Dendritic cell treated with granulocyte-macrophage colony-stimulating factor and Interleukin-4, amounts not matched to agents 40 ng/mL and 50 ng/mL, for 4 days (primary cell): ENCODE measurements at regions not wholly inside any gene's neighbourhood (a gene's known extent, or its start where the extent isn't known, plus 50 kb on each side); places are given as distances from the start of the nearest gene placed in this dataset.

Experiments used
- H3K27ac Mint-ChIP-seq: one replicate; pipeline ENCODE4 v1.8.0; 2022; ENCODE audit warnings: mild to moderate bottlenecking, mixed read lengths
- H3K27me3 Mint-ChIP-seq: one replicate; pipeline ENCODE4 v1.8.0; 2022; ENCODE audit warnings: mild to moderate bottlenecking, mixed read lengths
- H3K36me3 Mint-ChIP-seq: one replicate; pipeline ENCODE4 v1.8.0; 2022; ENCODE audit warnings: low read depth, mixed read lengths
- H3K4me1 Mint-ChIP-seq: one replicate; pipeline ENCODE4 v1.8.0; 2022; ENCODE audit warnings: low read depth, mixed read lengths
- H3K4me3 Mint-ChIP-seq: one replicate; pipeline ENCODE4 v1.8.0; 2022; ENCODE audit warnings: mild to moderate bottlenecking, moderate library complexity, mixed read lengths
- H3K9me3 Mint-ChIP-seq: one replicate; pipeline ENCODE4 v1.8.0; 2022; ENCODE audit warnings: mixed read lengths
- intact Hi-C: fragments of 100-400 bp; cut with micrococcal nuclease; formaldehyde crosslinking; loops from one replicate; pipeline ENCODE4 v1.15.0; 2022

GRCh38 chr12:90153827-90154226 is 445.2 kb upstream of the ATP2B1 start:
- no peaks in the 10 kb centered on the region for H3K9me3 Mint-ChIP-seq
- intact Hi-C loops = no loop called here
- H3K27ac Mint-ChIP-seq = no peak overlapping the region
- no peaks in the 10 kb centered on the region for H3K27me3 Mint-ChIP-seq
- no peak overlapping the region for H3K4me3 Mint-ChIP-seq
- H3K36me3 Mint-ChIP-seq = no peaks in the 10 kb centered on the region
- H3K4me1 Mint-ChIP-seq = no peaks in the 10 kb centered on the region

GRCh38 chr12:90152897-90153624 is 444.4 kb upstream of the ATP2B1 start:
- intact Hi-C loops = no loop called here
- no peaks in the 10 kb centered on the region for H3K36me3 Mint-ChIP-seq
- H3K4me3 Mint-ChIP-seq = no peak overlapping the region
- H3K4me1 Mint-ChIP-seq = no peaks in the 10 kb centered on the region
- no peaks in the 10 kb centered on the region for H3K9me3 Mint-ChIP-seq
- H3K27ac Mint-ChIP-seq = no peak overlapping the region
- no peaks in the 10 kb centered on the region for H3K27me3 Mint-ChIP-seq

GRCh38 chr12:90151491-90152015 is 442.9 kb upstream of the ATP2B1 start:
- Mint-ChIP-seq H3K9me3 (peaks cover 12% of the 10 kb centered on the region), H3K36me3 (no peaks in the 10 kb centered on the region), H3K4me3 (no peak overlapping the region), H3K4me1 (no peaks in the 10 kb centered on the region), H3K27ac (no peak overlapping the region), H3K27me3 (no peaks in the 10 kb centered on the region)
- intact Hi-C loops = no loop called here

DNA sequence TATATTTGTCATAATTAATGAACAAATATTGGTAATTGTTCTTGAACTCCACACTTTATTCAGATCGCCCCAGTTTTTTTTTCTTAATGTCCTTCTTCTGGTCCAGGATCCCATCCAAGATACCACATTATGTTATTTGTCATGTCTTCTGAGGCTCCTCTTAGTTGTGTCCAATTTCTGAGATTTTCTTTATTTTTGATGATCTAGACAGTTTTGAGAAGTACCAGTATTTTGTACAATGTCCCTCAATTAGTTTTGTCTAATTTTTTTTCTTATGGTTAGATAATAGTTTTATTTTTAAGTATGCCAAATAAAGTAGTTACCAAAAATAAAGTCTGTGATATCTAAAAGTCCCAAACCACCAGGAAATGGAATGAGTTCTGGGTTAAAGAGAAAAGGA is 440.8 kb upstream of the ATP2B1 start:
- Mint-ChIP-seq H3K4me1 (no peaks in the 10 kb centered on the region), H3K4me3 (no peak overlapping the region), H3K36me3 (no peaks in the 10 kb centered on the region), H3K27ac (no peak overlapping the region), H3K27me3 (no peaks in the 10 kb centered on the region), H3K9me3 (peaks cover 12% of the 10 kb centered on the region)
- intact Hi-C loops = no loop called here

GRCh38 chr12:90129366-90130030 is 420.9 kb upstream of the ATP2B1 start:
- Mint-ChIP-seq H3K27ac (no peak overlapping the region), H3K9me3 (no peaks in the 10 kb centered on the region), H3K4me3 (no peak overlapping the region), H3K4me1 (peaks cover 14% of the 10 kb centered on the region), H3K36me3 (no peaks in the 10 kb centered on the region), H3K27me3 (peaks cover 2% of the 10 kb centered on the region)
- intact Hi-C loops = no loop called here

GRCh38 chr12:90128526-90128925 is 419.9 kb upstream of the ATP2B1 start:
- H3K4me1 Mint-ChIP-seq = peaks cover 17% of the 10 kb centered on the region
- H3K27me3 Mint-ChIP-seq = peaks cover 4% of the 10 kb centered on the region
- no peak overlapping the region for H3K27ac Mint-ChIP-seq
- no peaks in the 10 kb centered on the region for H3K9me3 Mint-ChIP-seq
- intact Hi-C loops = no loop called here
- H3K36me3 Mint-ChIP-seq = no peaks in the 10 kb centered on the region
- H3K4me3 Mint-ChIP-seq = no peak overlapping the region

DNA sequence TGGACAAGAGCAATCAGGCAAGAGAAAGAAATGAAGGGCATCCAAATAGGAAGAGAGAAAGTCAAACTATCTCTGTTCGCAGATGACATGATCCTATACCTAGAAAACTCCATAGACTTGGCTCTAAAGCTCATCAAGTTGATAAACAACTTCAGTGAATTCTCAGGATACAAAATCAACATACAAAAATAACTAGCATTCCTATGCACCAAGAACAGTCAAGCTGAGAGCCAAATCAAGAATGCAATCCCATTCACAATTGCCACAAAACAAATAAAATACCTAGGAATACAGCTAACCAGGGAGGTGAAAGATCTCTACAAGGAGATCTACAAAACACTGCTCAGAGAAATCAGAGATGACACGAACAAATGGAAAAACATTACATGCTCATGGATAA is 417.5 kb upstream of the ATP2B1 start:
- Mint-ChIP-seq H3K4me1 (peaks cover 17% of the 10 kb centered on the region), H3K9me3 (peaks cover 8% of the 10 kb centered on the region), H3K27ac (no peak overlapping the region), H3K27me3 (peaks cover 4% of the 10 kb centered on the region), H3K4me3 (no peak overlapping the region), H3K36me3 (no peaks in the 10 kb centered on the region)
- intact Hi-C loops = no loop called here

DNA sequence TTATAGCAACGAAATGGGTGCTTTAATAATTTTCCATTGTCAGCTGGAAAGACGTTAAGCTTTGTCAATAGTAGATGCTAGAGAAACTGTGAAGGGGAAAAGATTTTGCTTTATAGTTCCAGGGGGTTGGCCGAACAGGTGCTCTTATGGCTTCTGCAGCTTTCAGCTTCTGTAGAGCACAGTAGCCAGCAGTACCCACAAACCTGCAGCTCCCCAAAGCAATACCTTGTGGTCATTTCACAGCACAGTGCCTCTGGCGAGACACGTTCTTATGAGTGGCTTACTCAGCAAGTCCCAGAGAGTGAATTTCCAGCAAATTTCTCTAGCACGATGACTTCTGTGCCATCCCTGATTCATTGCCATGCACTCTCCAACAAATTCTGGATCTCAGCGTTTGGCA is 416.3 kb upstream of the ATP2B1 start:
- peaks cover 17% of the 10 kb centered on the region for H3K4me1 Mint-ChIP-seq
- no peak overlapping the region for H3K4me3 Mint-ChIP-seq
- peaks cover 7% of the 10 kb centered on the region for H3K36me3 Mint-ChIP-seq
- intact Hi-C loops = no loop called here
- H3K27ac Mint-ChIP-seq = no peak overlapping the region
- H3K27me3 Mint-ChIP-seq = peaks cover 4% of the 10 kb centered on the region
- peaks cover 20% of the 10 kb centered on the region for H3K9me3 Mint-ChIP-seq

DNA sequence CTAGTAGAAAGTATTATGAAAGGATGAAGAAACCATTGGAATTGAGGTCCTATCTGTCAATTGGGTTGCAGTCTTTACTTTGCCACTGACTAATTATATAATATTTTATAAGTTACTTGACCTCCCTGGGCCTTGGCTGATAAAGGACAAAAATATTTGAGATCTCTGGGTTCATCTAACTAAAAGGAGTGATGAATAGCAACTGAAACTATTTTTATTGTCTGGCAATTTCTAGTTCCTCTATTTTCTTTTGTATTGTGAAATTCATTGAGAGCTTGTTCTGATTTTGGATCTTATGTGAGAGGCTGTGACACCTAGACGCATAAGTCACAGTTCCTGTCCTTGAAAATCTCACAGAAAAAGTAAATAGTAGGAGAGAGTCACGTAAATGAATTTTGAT is 415.7 kb upstream of the ATP2B1 start:
- Mint-ChIP-seq H3K27ac (no peak overlapping the region), H3K9me3 (peaks cover 26% of the 10 kb centered on the region), H3K27me3 (peaks cover 4% of the 10 kb centered on the region), H3K4me3 (no peak overlapping the region), H3K36me3 (peaks cover 10% of the 10 kb centered on the region), H3K4me1 (peaks cover 15% of the 10 kb centered on the region)
- intact Hi-C loops = no loop called here

DNA sequence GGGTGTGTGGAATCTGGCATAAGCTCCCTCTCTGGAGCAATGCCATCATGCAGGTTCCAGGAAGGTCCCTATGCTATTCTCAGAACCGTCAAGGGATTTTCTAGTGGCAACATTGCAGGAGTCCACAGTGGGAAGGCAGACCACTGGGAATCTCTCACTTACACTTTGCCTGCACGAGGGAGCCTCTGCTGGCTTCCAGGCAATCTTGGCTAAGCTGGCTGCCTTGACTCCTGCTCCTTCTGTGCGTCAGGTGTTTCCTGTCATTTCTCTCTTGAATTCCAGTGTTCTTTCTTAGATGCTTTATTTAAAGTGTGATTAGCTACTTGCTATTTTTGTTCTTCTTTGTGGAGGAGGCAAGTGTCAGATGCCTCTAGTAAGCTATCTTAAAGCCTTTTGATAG is 414.0 kb upstream of the ATP2B1 start:
- Mint-ChIP-seq H3K4me3 (no peak overlapping the region), H3K4me1 (peaks cover 5% of the 10 kb centered on the region), H3K27ac (no peak overlapping the region), H3K27me3 (peaks cover 2% of the 10 kb centered on the region), H3K9me3 (peaks cover 42% of the 10 kb centered on the region), H3K36me3 (peaks cover 10% of the 10 kb centered on the region)
- intact Hi-C loops = no loop called here

DNA sequence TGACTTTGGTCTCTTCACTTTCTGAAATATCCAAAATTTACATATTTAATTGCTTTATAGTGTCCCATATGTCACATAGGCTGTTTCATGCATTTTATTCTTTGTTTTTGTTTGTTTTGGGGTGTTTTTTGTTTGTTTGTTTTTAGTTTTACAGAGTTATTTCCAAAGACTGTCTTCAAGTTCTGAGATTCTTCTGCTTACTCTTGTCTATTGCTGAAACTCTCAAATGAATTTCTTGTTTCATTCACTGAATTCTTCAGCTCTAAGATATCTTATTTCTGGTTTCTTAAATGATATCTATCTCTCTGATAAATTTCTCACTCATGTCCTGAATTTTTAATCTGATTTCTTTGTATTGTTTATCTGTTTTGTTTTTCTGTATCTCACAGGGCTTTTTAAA is 412.0 kb upstream of the ATP2B1 start:
- Mint-ChIP-seq H3K4me3 (no peak overlapping the region), H3K4me1 (peaks cover 5% of the 10 kb centered on the region), H3K27me3 (peaks cover 2% of the 10 kb centered on the region), H3K36me3 (peaks cover 10% of the 10 kb centered on the region), H3K27ac (no peak overlapping the region), H3K9me3 (peaks cover 53% of the 10 kb centered on the region)
- intact Hi-C loops = no loop called here

- Mint-ChIP-seq H3K27ac (no peak overlapping the region), H3K36me3 (no peaks in the 10 kb centered on the region), H3K4me1 (no peaks in the 10 kb centered on the region), H3K9me3 (peaks cover 11% of the 10 kb centered on the region), H3K4me3 (no peak overlapping the region), H3K27me3 (no peaks in the 10 kb centered on the region)
- intact Hi-C loops = no loop called here
These were observed 404.0 kb upstream of the ATP2B1 start for GRCh38 chr12:90112666-90113065.

DNA sequence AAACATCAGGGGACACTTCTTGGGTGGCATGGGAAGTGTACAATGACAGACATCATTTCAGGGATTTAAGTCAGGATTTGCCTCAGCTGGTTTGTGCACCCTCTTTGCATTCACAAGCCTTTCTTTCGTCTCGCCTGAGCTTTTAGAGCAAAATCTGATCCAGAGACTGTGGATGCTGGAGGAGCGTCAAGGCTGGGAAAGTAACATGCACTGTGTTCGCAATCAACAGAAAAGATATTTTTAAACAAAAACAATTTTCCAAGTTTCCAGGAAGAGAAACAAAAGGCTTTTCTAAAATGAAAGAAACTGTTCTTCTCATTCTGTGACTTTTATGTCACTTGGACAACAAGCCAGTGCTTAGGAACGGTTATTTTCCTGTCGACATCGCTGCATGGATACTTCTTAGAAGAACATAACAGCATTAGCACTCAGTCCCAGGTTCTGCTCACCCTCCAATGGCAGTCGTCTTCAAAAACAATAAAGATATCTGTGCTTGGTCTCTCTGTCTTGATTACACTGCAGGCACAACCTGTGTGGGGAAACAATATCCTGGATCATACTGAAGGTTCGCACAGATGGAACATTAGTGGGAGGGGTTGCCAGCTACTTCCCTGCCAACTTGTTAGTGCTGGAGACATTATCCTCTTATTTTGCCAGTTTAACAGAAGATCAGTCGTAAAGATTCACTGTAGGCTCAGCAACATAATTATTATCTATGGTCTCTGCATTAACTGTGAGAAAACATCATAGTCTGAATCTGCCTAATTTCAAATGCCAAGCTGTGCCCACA is 403.3 kb upstream of the ATP2B1 start:
- intact Hi-C loops = no loop called here
- peaks cover 7% of the 10 kb centered on the region for H3K9me3 Mint-ChIP-seq
- no peaks in the 10 kb centered on the region for H3K27me3 Mint-ChIP-seq
- H3K27ac Mint-ChIP-seq = no peak overlapping the region
- no peaks in the 10 kb centered on the region for H3K4me1 Mint-ChIP-seq
- no peak overlapping the region for H3K4me3 Mint-ChIP-seq
- no peaks in the 10 kb centered on the region for H3K36me3 Mint-ChIP-seq

DNA sequence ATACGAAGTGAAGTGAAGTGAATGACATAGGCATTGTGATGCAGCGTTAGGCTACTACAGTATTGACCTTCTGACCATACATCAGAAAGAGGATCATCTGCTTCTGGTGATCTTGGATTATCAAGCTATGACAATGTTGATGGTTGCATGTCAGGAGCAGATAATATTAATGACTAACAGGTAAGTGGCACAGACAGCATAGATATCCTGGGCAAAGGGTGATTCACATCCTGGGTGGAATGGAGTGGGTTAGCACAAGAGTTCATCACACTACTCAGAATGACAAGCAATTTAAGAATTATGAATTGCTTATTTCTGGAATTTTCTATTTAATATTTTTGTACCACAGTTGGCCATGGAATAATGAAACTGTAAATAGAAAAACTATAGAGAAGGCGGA is 397.9 kb upstream of the ATP2B1 start:
- H3K27ac Mint-ChIP-seq = no peak overlapping the region
- peaks cover 21% of the 10 kb centered on the region for H3K4me1 Mint-ChIP-seq
- peaks cover 6% of the 10 kb centered on the region for H3K27me3 Mint-ChIP-seq
- intact Hi-C loops = no loop called here
- no peaks in the 10 kb centered on the region for H3K36me3 Mint-ChIP-seq
- H3K4me3 Mint-ChIP-seq = no peak overlapping the region
- no peaks in the 10 kb centered on the region for H3K9me3 Mint-ChIP-seq
